Stimulated activated naive CD4-positive, alpha-beta T cell treated with Interleukin-2 at 50 U/mL for 16 hours (primary cell): ENCODE measurements at regions not wholly inside any gene's neighbourhood (a gene's known extent, or its start where the extent isn't known, plus 50 kb on each side); places are given as distances from the start of the nearest gene placed in this dataset.

Experiments used
- DNase-seq: peaks from one replicate; lab custom pipeline; 2025; lab: John Stamatoyannopoulos, UW

DNA sequence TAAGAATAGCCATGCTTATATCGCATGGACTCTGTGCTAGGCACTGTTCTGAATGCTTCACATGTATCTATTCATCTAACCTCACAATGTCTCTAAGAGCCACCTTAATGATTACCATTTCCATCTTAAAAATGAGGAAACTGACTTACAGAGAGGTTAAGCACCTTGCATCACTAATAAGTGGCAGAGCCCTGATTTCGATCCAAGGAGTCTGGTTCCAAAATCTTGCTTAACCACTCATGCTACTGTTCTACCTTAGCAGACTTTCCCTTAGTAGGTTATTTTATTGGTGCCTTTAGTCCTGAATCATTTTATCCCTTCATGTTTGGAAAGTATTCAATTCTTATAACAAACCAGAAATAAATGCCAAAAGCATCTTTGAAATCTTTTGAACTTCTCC, 89.2 kb upstream of the DCBLD2 start:
- DNase-seq: no peak

DNA sequence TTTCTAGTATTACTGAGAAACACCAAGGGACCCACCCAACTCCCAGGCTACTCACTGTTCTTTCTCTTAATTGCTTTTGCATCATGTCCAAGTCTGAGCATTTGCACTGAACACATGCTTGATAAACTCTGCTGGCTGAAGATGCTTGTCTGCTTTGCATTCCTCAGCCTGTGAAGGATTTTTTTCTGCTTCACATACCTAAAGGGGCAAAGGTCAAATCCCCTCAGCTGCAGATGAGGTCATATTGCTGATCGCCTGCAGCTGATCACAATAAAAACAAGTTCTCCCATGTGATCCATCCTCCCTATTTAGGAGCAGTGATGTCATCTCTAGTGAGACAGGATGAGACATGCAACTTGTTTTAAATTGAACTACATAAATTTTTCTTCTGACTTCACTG, 84.6 kb upstream of the DCBLD2 start:
- no peak for DNase-seq

DNA sequence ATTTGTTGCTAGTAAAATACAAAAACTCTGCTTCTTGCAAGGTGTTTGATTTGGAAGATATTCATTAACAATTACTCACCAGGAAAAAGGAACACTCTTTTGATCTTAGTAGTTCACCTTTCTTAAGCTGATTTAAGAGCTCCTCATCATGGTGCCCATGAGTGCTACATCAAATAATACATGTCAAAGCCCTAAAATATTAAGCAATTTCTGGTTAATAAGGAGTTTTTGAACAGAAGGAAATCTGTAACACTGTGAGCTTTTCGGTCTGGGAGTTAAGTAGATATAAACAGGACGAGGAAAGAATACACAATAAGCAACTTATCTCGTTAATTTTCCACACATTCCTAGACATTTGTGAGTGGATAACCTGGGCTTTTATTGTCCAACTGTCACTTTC, 83.9 kb upstream of the DCBLD2 start:
- DNase-seq: no peak

GRCh38 chr3:98984024-98984423, 82.5 kb upstream of the DCBLD2 start:
- DNase-seq: no peak

DNA sequence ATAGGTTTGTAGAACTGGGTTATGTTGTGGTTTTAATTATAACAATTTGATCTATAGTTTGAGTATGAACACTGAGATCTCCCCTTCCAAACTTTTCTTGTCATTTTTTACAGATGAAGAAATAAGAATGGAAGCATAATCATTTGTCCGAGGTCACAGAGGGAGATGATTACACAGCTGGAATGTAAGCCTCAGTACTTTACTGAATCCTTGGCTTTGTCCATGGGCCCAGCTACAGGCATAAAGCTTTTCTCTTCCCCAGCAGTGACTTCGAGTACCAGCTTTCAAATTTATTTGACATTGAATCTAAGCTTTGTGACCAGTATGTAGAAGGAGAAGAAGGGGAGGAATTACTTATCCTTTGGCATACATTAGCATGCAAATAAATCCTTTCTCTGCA, 80.9 kb upstream of the DCBLD2 start:
- no peak for DNase-seq

GRCh38 chr3:98980915-98981596, 79.6 kb upstream of the DCBLD2 start:
- no peak for DNase-seq

GRCh38 chr3:98979296-98979695, 77.8 kb upstream of the DCBLD2 start:
- DNase-seq: no peak

DNA sequence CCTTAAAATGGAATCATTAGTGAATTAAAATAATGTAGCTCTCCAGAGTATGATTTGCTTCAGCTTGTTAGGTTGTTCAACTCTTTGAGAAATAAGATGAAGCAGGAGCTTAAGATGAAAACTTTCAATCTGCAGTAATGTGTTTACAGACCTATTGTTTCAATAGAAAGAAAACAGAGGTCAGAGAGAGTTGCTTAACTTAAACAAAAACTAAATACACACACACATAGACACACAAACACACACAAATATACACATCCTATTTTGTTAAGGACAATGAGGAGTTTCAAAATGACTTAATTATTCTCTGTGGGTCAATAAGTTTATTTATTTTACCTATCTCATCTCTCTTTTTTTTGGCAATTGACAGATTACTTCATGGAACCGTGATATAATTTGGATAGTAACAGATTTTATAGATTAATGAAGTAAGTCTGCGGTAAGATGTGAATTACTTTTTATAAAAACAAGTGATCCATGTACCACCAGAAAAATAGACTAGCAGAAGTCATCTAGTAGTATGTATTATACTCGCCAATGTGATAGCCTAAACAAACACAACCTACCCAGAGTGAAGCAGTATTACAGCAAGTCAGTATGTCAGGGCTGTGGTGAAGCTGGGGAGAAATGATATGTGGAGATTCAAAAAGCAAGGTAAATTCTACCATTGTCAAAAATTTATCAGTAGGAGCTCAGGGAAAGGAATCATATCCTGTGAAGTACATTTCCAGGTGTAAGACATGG, 76.7 kb upstream of the DCBLD2 start:
- no peak for DNase-seq

DNA sequence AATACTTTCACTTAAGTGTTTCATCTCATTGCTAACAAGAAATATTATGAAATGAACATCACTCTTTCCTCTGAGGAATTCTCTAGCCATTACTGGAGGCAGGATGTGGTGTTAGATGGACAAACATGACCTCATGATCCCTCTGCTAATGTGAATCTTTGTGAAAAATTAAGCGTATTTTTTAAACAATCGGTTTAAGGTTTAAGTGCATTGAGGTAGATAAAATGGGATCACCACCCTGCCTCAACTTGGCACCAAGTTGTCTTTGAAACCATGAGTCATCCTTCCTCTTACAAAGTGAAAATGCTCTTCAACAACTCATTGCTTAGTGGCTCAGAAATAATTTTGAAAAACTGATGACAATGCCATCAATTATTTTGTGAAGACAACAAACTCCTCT, 76.0 kb upstream of the DCBLD2 start:
- no peak for DNase-seq

DNA sequence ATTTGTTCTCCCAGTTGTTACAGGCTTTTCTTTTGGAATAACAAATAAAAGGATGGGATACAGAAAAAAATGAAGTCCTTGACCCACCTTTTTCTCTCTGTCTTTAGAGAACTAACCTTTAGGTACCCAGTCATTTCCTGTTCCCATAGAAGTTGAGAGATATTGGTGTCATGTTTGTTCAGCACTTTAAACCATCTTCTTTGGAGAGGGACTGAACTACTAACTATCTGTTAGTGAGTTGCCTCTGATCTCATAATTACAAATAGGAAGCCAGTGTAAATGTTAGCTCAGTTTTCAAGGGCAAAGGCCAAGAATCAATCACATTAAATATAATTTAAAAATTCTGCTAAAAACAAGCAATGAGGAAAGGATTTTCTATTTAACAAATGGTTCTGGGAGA, 72.9 kb upstream of the DCBLD2 start:
- no peak for DNase-seq

DNA sequence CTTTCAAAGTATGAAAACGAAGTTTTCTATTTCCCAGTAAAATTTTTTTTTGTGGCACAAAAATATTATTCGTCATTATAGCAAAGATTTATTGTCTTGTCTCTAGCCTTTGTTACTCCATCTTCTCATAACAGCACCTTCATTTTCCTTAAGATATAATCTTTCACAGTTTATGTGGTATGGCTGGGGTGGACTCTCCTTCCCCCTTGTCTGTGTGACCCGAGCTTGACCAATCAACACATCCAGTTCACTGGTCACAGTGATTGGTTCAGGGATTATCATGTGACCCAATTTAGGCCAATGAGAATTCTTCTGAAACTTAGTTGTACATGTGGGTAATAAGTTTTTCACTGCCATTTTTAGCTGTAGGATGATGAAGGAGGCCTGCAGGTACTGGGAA, 71.2 kb upstream of the DCBLD2 start:
- DNase-seq: no peak

DNA sequence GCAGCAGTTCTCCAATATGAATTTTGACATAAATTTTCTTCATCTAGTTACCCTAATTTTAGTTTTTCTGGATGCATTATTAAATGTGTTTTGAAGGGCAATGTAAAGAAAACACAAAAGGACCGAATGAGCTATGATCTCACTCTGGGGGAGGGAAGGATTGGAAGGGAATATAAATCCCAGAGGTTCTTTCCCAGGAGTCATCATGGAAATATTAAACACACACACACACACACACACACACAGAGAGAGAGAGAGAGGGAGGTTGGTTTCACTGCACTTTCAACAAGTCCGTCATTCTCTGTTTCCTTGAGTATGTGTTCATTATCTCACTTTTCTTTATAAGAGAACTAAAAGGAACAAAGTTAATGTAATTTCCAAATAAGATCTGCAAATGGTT, 70.7 kb upstream of the DCBLD2 start:
- no peak for DNase-seq

DNA sequence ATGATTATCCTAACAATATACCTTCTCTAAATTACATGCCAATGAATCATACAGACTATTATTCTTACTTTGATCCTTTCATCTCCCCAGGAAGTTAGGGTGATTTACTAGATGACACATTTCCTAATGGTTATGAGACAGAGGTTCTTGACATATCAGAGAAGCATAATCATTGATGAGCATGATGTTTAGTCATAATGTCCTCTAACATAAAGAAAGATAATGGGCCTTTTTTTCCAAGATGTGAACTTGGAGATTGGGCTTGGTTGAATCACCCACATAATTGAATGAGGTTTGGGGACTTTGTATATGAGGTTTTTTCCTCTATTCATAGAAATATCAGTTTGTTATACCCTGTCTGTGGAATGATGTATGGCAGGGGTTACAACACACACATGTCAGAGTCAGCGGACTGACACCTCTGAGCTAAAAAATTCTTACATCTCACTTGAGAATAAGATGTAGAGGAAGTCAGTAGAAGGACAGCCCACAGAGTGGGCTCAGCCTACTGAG, 69.7 kb upstream of the DCBLD2 start:
- DNase-seq: no peak

GRCh38 chr3:98969295-98969694, 67.8 kb upstream of the DCBLD2 start:
- no peak for DNase-seq

GRCh38 chr3:98968824-98969223, 67.3 kb upstream of the DCBLD2 start:
- no peak for DNase-seq

DNA sequence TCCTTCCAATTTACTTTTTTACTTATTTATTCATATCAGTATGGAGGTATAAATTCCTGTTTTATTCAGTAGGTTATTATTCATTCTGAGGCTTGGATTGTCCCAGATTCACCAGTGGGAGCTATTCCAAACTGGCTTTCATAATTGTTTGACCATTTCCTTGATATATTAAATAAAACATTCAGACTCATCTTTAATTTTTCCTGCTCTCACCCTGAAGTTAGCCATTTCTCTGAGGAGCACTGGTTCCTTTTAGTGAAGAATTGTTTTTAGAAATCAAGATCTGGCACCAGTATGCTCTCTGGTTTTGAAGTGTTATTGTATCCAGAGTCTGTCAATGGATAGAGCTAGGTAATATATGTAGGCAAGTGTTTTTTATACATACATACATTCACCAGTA, 66.9 kb upstream of the DCBLD2 start:
- no peak for DNase-seq

DNA sequence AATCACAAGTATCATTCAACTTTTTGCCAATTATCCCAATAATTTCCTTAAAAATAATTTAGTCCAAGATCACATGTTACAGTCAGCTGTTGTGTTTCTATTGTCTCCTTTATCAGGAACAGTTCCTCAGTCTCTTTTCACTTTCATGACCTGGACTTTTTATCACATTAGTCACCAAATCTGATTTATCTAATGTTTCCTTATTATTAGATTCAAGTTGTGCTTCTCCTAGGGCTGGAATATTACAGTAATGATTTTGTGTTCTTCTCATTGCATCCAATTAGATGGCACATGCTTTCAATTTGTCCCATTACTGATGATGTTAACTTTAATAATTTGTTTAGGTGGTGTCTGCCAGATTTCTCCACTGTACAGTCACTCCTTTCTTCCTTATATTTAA, 66.3 kb upstream of the DCBLD2 start:
- DNase-seq: no peak

DNA sequence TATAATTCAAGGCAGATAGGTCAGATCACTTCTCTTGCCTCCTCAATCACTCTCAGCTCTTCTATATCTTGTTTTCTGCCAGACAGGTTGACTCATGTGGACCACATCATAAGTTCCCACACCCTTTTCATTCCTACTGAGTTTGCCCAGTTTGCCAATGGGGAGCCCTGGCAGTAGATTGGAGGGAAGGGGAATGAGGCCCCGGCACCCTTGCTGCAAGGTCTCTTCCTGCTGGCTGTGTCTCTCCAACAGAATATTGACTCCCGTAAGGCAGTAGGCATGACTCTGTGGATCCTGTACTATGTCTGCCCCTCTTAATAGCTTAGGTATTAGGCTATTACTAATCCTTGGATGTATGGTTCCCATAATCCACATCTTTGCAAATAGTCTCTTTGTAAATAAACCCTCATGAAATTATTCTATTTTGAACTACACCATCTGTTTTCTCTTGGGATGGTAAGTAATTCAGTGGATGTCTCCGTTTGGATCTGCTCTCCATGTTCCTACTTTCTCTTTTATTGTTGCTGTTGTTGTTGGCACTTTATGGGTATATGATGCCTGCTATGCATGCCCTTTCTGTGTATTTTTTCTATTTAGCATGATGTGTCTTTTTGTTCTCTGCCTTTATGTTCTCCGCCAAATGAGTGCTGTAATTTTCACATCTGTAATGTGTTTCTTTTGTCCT, 65.5 kb upstream of the DCBLD2 start:
- no peak for DNase-seq

- no peak for DNase-seq
These were observed 64.9 kb upstream of the DCBLD2 start for GRCh38 chr3:98966434-98966833.

- no peak for DNase-seq
These were observed 63.3 kb upstream of the DCBLD2 start for GRCh38 chr3:98964784-98965183.

DNA sequence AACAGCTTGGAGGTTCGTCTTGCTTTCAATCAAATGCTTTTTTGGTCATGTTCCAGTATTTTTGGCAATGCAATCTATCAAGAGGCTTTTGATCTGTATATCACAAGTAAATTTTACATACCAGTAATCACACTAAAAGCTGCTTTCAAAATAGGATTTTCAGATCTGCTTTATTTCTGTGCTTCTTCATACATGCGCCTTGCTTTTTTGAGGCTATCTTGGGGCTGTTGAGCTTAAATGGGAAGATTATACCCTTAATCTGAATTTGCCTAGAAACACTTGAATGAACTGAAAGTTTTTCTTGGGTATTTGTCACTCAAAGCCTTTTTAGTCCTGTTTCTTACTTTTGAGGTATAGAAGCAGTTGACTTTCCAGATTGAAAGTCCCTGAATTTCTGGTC, 62.1 kb upstream of the DCBLD2 start:
- DNase-seq: no peak

DNA sequence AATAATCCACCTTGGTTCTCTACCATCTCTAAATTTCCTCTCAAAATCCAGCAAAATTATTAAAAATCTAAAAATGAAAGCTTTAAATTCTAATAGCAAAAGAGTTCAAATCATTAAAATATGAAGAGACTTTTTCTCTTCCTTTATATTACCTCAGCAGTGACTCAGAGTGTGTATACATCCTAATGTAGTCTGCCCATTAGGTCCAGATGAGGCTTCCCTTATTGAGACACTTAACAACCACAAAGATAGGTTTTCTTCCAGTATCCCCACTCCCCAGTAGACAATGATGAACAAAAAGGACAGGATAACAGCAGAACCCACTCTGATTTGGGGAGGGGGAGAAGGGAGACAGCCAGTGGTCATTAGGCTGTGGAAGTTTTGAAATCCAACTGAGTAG, 61.5 kb upstream of the DCBLD2 start:
- DNase-seq: no peak
